HCT116 (cell line): ENCODE measurements at regions not wholly inside any gene's neighbourhood (a gene's known extent, or its start where the extent isn't known, plus 50 kb on each side); places are given as distances from the start of the nearest gene placed in this dataset.

Experiments used
- ATAC-seq: fragments of 200-7000 bp; cut with Tn5 transposase; 2 replicates; pipeline ENCODE4 v1.9.1; 2020; ENCODE audit warnings: mild to moderate bottlenecking, moderate library complexity
- BruUV-seq: library from RNA; stranded (reverse); fragments of 400-500 nt; replicated peaks from 2 replicates; lab custom pipeline; 2021; lab: Mats Ljungman, UMichigan
- CTCF ChIA-PET: fragments of 300-600 bp; sonication (Branson Sonifier 250); formaldehyde crosslinking; loops from one replicate; lab custom pipeline; 2021; ENCODE audit warnings: antibody characterized with exemption; lab: Charles Lee
- POLR2A ChIA-PET: fragments of 300-600, 350-600 bp; sonication (Branson Sonifier 250); formaldehyde crosslinking; loops from one replicate; lab custom pipeline; 2021; ENCODE audit warnings: antibody characterized with exemption; lab: Charles Lee
- RAD21 ChIA-PET, 2 experiments: fragments of 300-600 bp; sonication (Branson Sonifier 250); formaldehyde crosslinking; loops; one replicate each; lab custom pipeline; 2023; ENCODE audit warnings: low total read pairs in 2 of 2; ENCODE audit not compliant: uncharacterized antibody in 2 of 2, unreplicated experiment in 2 of 2, low non-redundant PET in 1 of 2; lab: Charles Lee
- DNase-seq: peaks from one replicate; pipeline ENCODE4 v3.0.0-alpha.2; 2010; ENCODE audit warnings: low read depth, low spot score
- H2AFZ ChIP-seq: fragments of 200-600 bp; shearing (Covaris generic), sonication (generic); 2 replicates; pipeline ENCODE4 v1.6.1; 2017; ENCODE audit warnings: low read depth, mixed run types, mixed read lengths, antibody characterized with exemption, low read length; ENCODE audit not compliant: poor library complexity, severe bottlenecking
- H3K27ac ChIP-seq: 2 replicates; pipeline ENCODE4 v1.5.1; 2012; ENCODE audit warnings: low read depth, low read length
- H3K27me3 ChIP-seq: fragments of 200-600 bp; sonication (generic); 2 replicates; pipeline ENCODE4 v1.6.1; 2016; ENCODE audit warnings: mixed run types, low read length, mixed read lengths; ENCODE audit not compliant: insufficient read depth
- H3K36me3 ChIP-seq, 2 experiments: fragments of 200-500 bp in 1 of 2; fragments of 200-600 bp in 1 of 2; sonication (Bioruptor generic) in 1 of 2; sonication (generic) in 1 of 2; 2 replicates each; pipeline versions ENCODE4 v1.5.1 to v1.6.1; 2014 to 2016; ENCODE audit warnings: low read length in 2 of 2, inconsistent platforms in 1 of 2, mixed read lengths in 1 of 2, mixed run types in 1 of 2; ENCODE audit not compliant: insufficient read depth in 2 of 2, control insufficient read depth in 1 of 2
- H3K4me1 ChIP-seq, 2 experiments: fragments of 200-600 bp in 1 of 2; sonication (generic) in 1 of 2; 2 replicates each; pipeline versions ENCODE4 v1.5.1 to v1.6.1; 2012 to 2017; ENCODE audit warnings: low read length in 2 of 2, inconsistent platforms in 1 of 2, mild to moderate bottlenecking in 1 of 2, mixed read lengths in 1 of 2, mixed run types in 1 of 2, moderate library complexity in 1 of 2; ENCODE audit not compliant: insufficient read depth in 2 of 2, control insufficient read depth in 1 of 2
- H3K4me2 ChIP-seq: fragments of 200-600 bp; sonication (generic); 2 replicates; pipeline ENCODE4 v1.6.1; 2017; ENCODE audit warnings: mixed run types, low read length, mixed read lengths
- H3K4me3 ChIP-seq, 2 experiments: fragments of 200-600 bp in 1 of 2; sonication (generic) in 1 of 2; replicated peaks in 1 of 2; 2 replicates each; pipeline ENCODE4 v1.5.1; 2011 to 2016; ENCODE audit warnings: low read length in 2 of 2, control low read depth in 1 of 2, low read depth in 1 of 2, mild to moderate bottlenecking in 1 of 2, mixed read lengths in 1 of 2, mixed run types in 1 of 2
- H3K79me2 ChIP-seq: fragments of 200-600 bp; sonication (generic); 2 replicates; pipeline ENCODE4 v1.6.1; 2017; ENCODE audit warnings: mild to moderate bottlenecking, mixed run types, low read length, moderate library complexity, mixed read lengths; ENCODE audit not compliant: insufficient read depth
- H3K9ac ChIP-seq: fragments of 200-600 bp; sonication (generic); 2 replicates; pipeline ENCODE4 v1.6.1; 2016; ENCODE audit warnings: low read length, mixed read lengths
- H3K9me2 ChIP-seq: fragments of 200-600 bp; sonication (generic), shearing (Covaris generic); 2 replicates; pipeline ENCODE4 v1.6.1; 2017; ENCODE audit warnings: mixed run types, mild to moderate bottlenecking, moderate library complexity; ENCODE audit not compliant: insufficient read depth
- H3K9me3 ChIP-seq, 2 experiments: fragments of 200-500 bp in 1 of 2; fragments of 200-600 bp in 1 of 2; sonication (Bioruptor generic) in 1 of 2; sonication (generic) in 1 of 2; 2 replicates each; pipeline ENCODE4 v1.6.1; 2014 to 2017; ENCODE audit warnings: low read length in 2 of 2, mixed read lengths in 2 of 2, inconsistent platforms in 1 of 2, low read depth in 1 of 2, mild to moderate bottlenecking in 1 of 2, mixed run types in 1 of 2, moderate library complexity in 1 of 2; ENCODE audit not compliant: control insufficient read depth in 1 of 2, insufficient read depth in 1 of 2
- H4K20me1 ChIP-seq: fragments of 200-600 bp; sonication (generic), shearing (Covaris generic); 2 replicates; pipeline ENCODE4 v1.6.1; 2017; ENCODE audit warnings: mixed run types, mild to moderate bottlenecking, moderate library complexity; ENCODE audit not compliant: insufficient read depth
- ATF3 ChIP-seq: IDR thresholded peaks from 2 replicates; pipeline ENCODE4 v1.6.1; 2012
- ELF1 ChIP-seq: IDR thresholded peaks from 2 replicates; pipeline ENCODE4 v1.6.1; 2012; ENCODE audit warnings: low read depth, borderline replicate concordance
- EZH2 ChIP-seq: fragments of 200-600 bp; sonication (generic); IDR thresholded peaks from 2 replicates; pipeline ENCODE4 v1.6.1; 2017; ENCODE audit warnings: antibody characterized with exemption, mixed run types
- JUND ChIP-seq: IDR thresholded peaks from 2 replicates; pipeline ENCODE4 v1.6.1; 2012
- MAX ChIP-seq: IDR thresholded peaks from 2 replicates; pipeline ENCODE4 v1.6.1; 2012
- POLR2A ChIP-seq: IDR thresholded peaks from 2 replicates; pipeline ENCODE4 v1.7.0; 2011; ENCODE audit warnings: borderline replicate concordance; ENCODE audit not compliant: insufficient read depth, insufficient read length; ENCODE audit errors: extremely low read depth
- REST ChIP-seq: IDR thresholded peaks from 2 replicates; pipeline ENCODE4 v1.6.1; 2012; ENCODE audit warnings: low read depth
- SP1 ChIP-seq: IDR thresholded peaks from 2 replicates; pipeline ENCODE4 v1.6.1; 2012; ENCODE audit warnings: low read depth
- SRF ChIP-seq: IDR thresholded peaks from 2 replicates; pipeline ENCODE4 v1.6.1; 2012; ENCODE audit warnings: low read depth
- ZBTB33 ChIP-seq: IDR thresholded peaks from 2 replicates; pipeline ENCODE4 v1.6.1; 2011; ENCODE audit warnings: mild to moderate bottlenecking, low read length, moderate library complexity; ENCODE audit not compliant: insufficient replicate concordance; ENCODE audit errors: extremely low read depth
- ZNF274 ChIP-seq: fragments of 200-500 bp; sonication (Bioruptor generic); IDR thresholded peaks from 2 replicates; pipeline ENCODE4 v1.6.1; 2014; ENCODE audit warnings: mild to moderate bottlenecking, low read depth, low read length, inconsistent platforms
- intact Hi-C: fragments of 100-400 bp; cut with micrococcal nuclease; formaldehyde crosslinking; loops from 2 replicates; pipeline ENCODE4 v1.10.0; 2022

- no peaks in the 10 kb centered on the region for H3K4me1 ChIP-seq
- no peak overlapping the region for H3K4me2 ChIP-seq
- no peak overlapping the region for H2AFZ ChIP-seq
- H3K4me3 ChIP-seq: no peak overlapping the region
- peaks cover 0 to 3% of the 10 kb centered on the region in 2 experiments; a peak in 2 of 4 replicates for H3K9me3 ChIP-seq
- no peaks in the 10 kb centered on the region for H3K36me3 ChIP-seq
- ATAC-seq (no peak), DNase-seq (no peak)
- BruUV-seq: no TSS peak
- ChIA-PET CTCF (no interaction called here), POLR2A (no interaction called here), RAD21 (no interaction called here)
- intact Hi-C loops: no loop called here
- no peaks in the 10 kb centered on the region for H3K79me2 ChIP-seq
- TF ChIP-seq ZNF274: no peak
- no peak for TF ChIP-seq SRF
- no peak for TF ChIP-seq ZBTB33
- TF ChIP-seq POLR2A: no peak
- TF ChIP-seq EZH2: no peak
- no peak for TF ChIP-seq REST
- TF ChIP-seq ELF1: no peak
- TF ChIP-seq JUND: no peak
- no peak for TF ChIP-seq SP1
- no peak for TF ChIP-seq MAX
- TF ChIP-seq ATF3: no peak
- H3K9me2 ChIP-seq: no peaks in the 10 kb centered on the region
- H3K9ac ChIP-seq: no peak overlapping the region
- no peak overlapping the region for H3K27ac ChIP-seq
- no peaks in the 10 kb centered on the region for H4K20me1 ChIP-seq
- no peaks in the 10 kb centered on the region for H3K27me3 ChIP-seq
Observed at GRCh38 chr3:3707858-3708768, 91.1 kb upstream of the LRRN1 start.
